Upper lobe of left lung (tissue), 4 donors: ENCODE measurements at regions not wholly inside any gene's neighbourhood (a gene's known extent, or its start where the extent isn't known, plus 50 kb on each side); places are given as distances from the start of the nearest gene placed in this dataset.

Experiments used
- CTCF ChIP-seq, 6 experiments: fragments of 450-650 bp in 4 of 6; fragments of 200-600 bp in 2 of 6; sonication (generic) in 2 of 6; IDR thresholded peaks; one replicate each; pipeline ENCODE4 v1.5.1; 2016 to 2019; ENCODE audit warnings: antibody characterized with exemption in 6 of 6
- EP300 ChIP-seq, 4 donors: sonication (generic); formaldehyde crosslinking; IDR thresholded peaks; one replicate each; pipeline ENCODE4 v1.5.1; 2017; ENCODE audit warnings: antibody characterized with exemption in 4 of 4, control low read depth in 2 of 4
- POLR2AphosphoS5 ChIP-seq, 2 donors: sonication (generic); formaldehyde crosslinking; IDR thresholded peaks; one replicate each; pipeline ENCODE4 v1.5.1; 2017; ENCODE audit warnings: antibody characterized with exemption in 2 of 2

- no peak for TF ChIP-seq CTCF (IDR thresholded peaks at IDR 0.05)
- no peak for TF ChIP-seq POLR2AphosphoS5 (IDR thresholded peaks at IDR 0.05)
- no peak for TF ChIP-seq EP300 (IDR thresholded peaks at IDR 0.05)
Observed at GRCh38 chr21:31520561-31521098, 138.9 kb upstream of the SOD1 start.
